ENCODE measurements at regions not wholly inside any gene's neighbourhood (a gene's known extent, or its start where the extent isn't known, plus 50 kb on each side); places are given as distances from the start of the nearest gene placed in this dataset.

GRCh38 chr22:26865021-26865420, 207.6 kb downstream of the MIAT start:
- FAIRE-seq (no peak), DNase-seq (ENCODE audit: low read depth in 1 of 2, low spot score in 2 of 2) (no peak)
- H3K9me3 ChIP-seq (ENCODE audit: insufficient read depth in 2 of 2, low read depth in 1 of 2, low read length in 1 of 2), result no peaks in the 10 kb centered on the region
- no peak overlapping the region for H4K8ac ChIP-seq (ENCODE audit: extremely low read depth, insufficient read depth, low read length)
- H3K23ac ChIP-seq (ENCODE audit: insufficient read length), result no peak overlapping the region
- H4K5ac ChIP-seq (ENCODE audit: insufficient read length, low read depth, low read length), result no peak overlapping the region
- no peak overlapping the region for H3K4ac ChIP-seq (replicated peaks; ENCODE audit: insufficient read length, low read depth, low read length)
- POLR2A ChIA-PET (ENCODE audit: partially characterized antibody), result no interaction called here
- 92% methylated on average over 1 of the region's 1 CpG; no CpG with 5 or more reads in 1 of the 2 experiments for WGBS, 2 experiments (ENCODE audit: extremely low coverage in 1 of 2, insufficient coverage in 1 of 2, insufficient read length in 1 of 2, insufficient replicate concordance in 2 of 2, low coverage in 1 of 2, low lambda C conversion rate in 2 of 2, missing lambda C conversion rate in 1 of 2)
- H3K4me3 ChIP-seq (ENCODE audit: extremely low read depth in 1 of 4, insufficient read depth in 2 of 4, low read depth in 3 of 4, low read length in 4 of 4), result no peak overlapping the region
- H2BK12ac ChIP-seq (ENCODE audit: low read depth, low read length), result no peak overlapping the region
- no peaks in the 10 kb centered on the region for H3K27me3 ChIP-seq (replicated peaks in 1 of 4; ENCODE audit: control insufficient read depth in 3 of 4, extremely low read depth in 1 of 4, insufficient read depth in 3 of 4, low read length in 3 of 4)
- no peak overlapping the region for H3K4me2 ChIP-seq (ENCODE audit: insufficient read depth in 1 of 2, low read depth in 2 of 2, low read length in 2 of 2)
- H3K23me2 ChIP-seq (ENCODE audit: low read depth, low read length), result no peaks in the 10 kb centered on the region
- no peak overlapping the region for H4K91ac ChIP-seq (replicated peaks; ENCODE audit: insufficient read length, low read length)
- no peaks in the 10 kb centered on the region; a peak in 1 of 7 replicates for H3K4me1 ChIP-seq (replicated peaks in 1 of 4; ENCODE audit: control insufficient read depth in 3 of 4, insufficient read depth in 4 of 4, low read length in 3 of 4)
- TF ChIP-seq E2F6 (IDR thresholded peaks at IDR 0.05), result no peak
- no peak for TF ChIP-seq GABPA (IDR thresholded peaks at IDR 0.05; ENCODE audit: borderline replicate concordance, insufficient read depth, low read length)
- TF ChIP-seq FOSL1 (IDR thresholded peaks at IDR 0.05; ENCODE audit: insufficient read depth, low read depth, low read length), result no peak
- TF ChIP-seq POU5F1 (IDR thresholded peaks at IDR 0.05; ENCODE audit: low read depth, low read length), result no peak
- TF ChIP-seq KDM4A (IDR thresholded peaks at IDR 0.05; ENCODE audit: low read depth, low read length, severe bottlenecking), result no peak
- no peak for TF ChIP-seq MAX (IDR thresholded peaks at IDR 0.05)
- TF ChIP-seq SIRT6 (IDR thresholded peaks at IDR 0.05; ENCODE audit: low read length), result no peak
- no peak for TF ChIP-seq RNF2 (IDR thresholded peaks at IDR 0.05; ENCODE audit: borderline replicate concordance, low read depth, low read length, missing control alignments, poor library complexity, severe bottlenecking)
- no peak for TF ChIP-seq PHF8 (conservative IDR thresholded peaks at IDR 0.05; ENCODE audit: low read depth, low read length)
- TF ChIP-seq RFX5 (IDR thresholded peaks at IDR 0.05; ENCODE audit: borderline replicate concordance, low read depth, low read length), result no peak
- TF ChIP-seq SUZ12 (IDR thresholded peaks at IDR 0.05; ENCODE audit: low read length), result no peak
- TF ChIP-seq SP1 (IDR thresholded peaks at IDR 0.05; ENCODE audit: low read depth, low read length), result no peak
- no peak for TF ChIP-seq TAF1 (IDR thresholded peaks at IDR 0.05; ENCODE audit: low read depth, low read length)
- no peaks in the 10 kb centered on the region for H3K36me3 ChIP-seq (ENCODE audit: control insufficient read depth in 2 of 4, insufficient read depth in 4 of 4, low read length in 3 of 4)
- H3K27ac ChIP-seq (ENCODE audit: low read depth, low read length), result no peak overlapping the region
- H3K14ac ChIP-seq (ENCODE audit: insufficient read length), result no peak overlapping the region
- no peaks in the 10 kb centered on the region for H3K79me1 ChIP-seq (ENCODE audit: low read depth, low read length)
- H3K79me2 ChIP-seq (ENCODE audit: control insufficient read depth in 1 of 2, insufficient read depth in 2 of 2, low read length in 2 of 2), result no peaks in the 10 kb centered on the region
- H2BK20ac ChIP-seq (ENCODE audit: low read length), result no peak overlapping the region
- no peak overlapping the region for H3K18ac ChIP-seq (ENCODE audit: extremely low read depth, low read length)
- CTCF ChIA-PET (ENCODE audit: partially characterized antibody), result no interaction called here
- H3K56ac ChIP-seq (replicated peaks; ENCODE audit: insufficient read length, low read depth, low read length), result no peak overlapping the region
- no peak overlapping the region for H2AK5ac ChIP-seq (ENCODE audit: low read depth, low read length)
- H3K9ac ChIP-seq (replicated peaks in 1 of 4; ENCODE audit: extremely low read depth in 1 of 4, low read depth in 3 of 4, low read length in 3 of 4), result no peak overlapping the region
- H2BK120ac ChIP-seq (replicated peaks; ENCODE audit: low read depth, low read length), result no peak overlapping the region
- H2BK5ac ChIP-seq (ENCODE audit: low read depth, low read length), result no peak overlapping the region
- no peaks in the 10 kb centered on the region for H4K20me1 ChIP-seq (replicated peaks in 1 of 2; ENCODE audit: control insufficient read depth in 1 of 2, insufficient read depth in 2 of 2, low read length in 2 of 2)
- H2AFZ ChIP-seq (ENCODE audit: low read length), result no peak overlapping the region
- no peak overlapping the region for H2BK15ac ChIP-seq (ENCODE audit: low read length)

All from H1 (cell line).